ENCODE measurements at regions not wholly inside any gene's neighbourhood (a gene's known extent, or its start where the extent isn't known, plus 50 kb on each side); places are given as distances from the start of the nearest gene placed in this dataset.
"Not testable (repeated sequence)": the region's sequence is repeated elsewhere in the genome, so short reads cannot be mapped to it uniquely, and the experiment has no call there.

DNA sequence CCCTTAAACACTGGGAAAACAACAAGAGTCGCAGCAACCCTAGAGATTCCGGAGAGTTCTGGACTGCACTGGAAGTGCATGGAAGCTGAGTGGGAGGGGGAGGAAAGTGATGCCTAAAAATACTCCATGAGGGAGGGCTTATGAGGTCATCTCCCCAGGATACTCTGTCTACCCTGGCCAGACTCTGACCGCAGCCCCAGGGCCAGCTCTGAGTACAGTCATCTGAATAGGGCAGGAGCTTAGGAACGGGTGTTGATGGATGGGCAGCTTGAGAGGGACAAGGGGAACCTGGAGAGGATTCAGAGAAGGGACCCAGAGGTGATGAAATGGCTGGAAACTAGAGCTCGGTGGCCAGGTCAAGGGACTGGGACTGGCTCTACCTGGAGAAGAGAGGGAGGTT is 79.3 kb upstream of the IGFBP5 start:
- no peak for DNase-seq

DNA sequence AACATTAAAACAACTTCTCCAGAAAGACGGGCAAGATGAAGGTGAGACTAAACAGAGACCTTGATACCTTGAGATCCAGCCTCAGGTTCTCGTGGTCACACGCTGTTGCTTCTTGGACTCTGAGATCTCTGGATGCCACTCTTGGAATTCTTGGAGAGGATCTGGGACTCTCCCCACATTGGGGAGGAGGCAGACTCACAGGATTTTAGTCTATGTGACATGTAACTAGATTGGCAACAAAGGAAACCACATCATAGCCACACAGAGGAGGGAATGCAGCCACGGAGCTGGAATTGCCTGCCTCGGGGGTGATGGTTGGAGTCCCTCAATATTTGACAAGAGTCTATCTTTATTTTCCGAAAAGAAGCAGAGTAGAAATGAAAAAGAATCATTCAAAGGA is 78.8 kb upstream of the IGFBP5 start:
- no peak for DNase-seq

DNA sequence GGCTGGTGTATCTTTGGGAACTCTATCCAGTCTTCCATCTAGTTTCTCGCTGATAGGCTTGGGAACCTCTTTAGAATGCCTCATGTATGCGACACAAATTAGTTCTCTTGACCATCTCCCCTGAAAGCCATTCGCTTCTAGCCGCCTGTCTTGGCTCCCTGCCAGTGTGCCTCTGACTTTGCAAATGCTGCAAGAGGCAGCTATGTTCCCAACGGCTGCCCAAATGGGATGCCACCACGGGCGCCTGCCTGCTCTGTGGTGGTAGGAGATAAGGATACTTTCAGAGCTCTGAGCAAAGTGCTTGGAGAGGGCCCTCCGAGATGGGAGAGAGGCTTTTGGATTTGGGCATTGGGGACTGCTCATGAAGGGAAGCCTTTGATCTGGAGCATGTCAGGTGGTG is 77.7 kb upstream of the IGFBP5 start:
- DNase-seq: peak in 1 of 2 experiments; percentile 1

DNA sequence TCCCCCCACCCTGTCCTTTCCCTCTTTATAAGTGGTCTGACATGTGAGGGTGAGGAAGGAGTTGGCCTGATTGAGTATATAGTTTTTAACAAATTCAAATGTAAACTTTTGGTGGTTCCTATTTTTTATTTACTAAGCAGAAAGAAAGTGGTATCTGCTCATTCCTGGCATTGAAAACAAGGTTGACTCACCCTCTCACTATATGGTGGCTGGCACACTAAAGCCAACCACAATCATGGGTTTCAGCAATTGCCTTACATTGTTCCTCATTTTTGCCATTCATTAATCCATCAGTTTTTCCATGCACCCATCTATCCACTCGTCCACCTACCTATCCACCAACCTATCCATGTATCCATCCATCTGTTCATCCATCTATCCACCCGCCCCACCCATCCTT is 75.4 kb upstream of the IGFBP5 start:
- DNase-seq: no peak

DNA sequence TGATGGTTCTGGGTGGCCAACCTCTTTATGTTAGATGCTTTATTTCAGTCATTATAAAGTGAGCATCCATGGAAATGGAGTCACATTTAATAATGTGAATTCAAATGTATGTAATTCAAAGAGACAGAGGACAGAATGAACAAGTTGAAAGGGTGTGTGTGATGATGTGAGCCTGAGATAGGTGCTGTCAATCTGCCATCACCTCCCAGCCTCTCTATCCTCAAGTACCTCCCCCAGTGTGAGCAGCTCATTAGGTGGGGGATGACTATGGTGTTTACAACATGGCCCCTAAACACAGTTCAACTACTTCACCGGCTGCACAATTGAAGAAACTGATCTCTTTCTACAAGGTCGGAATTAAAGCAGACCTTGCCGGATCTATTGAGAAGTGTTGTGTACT is 74.7 kb upstream of the IGFBP5 start:
- no peak for DNase-seq

DNA sequence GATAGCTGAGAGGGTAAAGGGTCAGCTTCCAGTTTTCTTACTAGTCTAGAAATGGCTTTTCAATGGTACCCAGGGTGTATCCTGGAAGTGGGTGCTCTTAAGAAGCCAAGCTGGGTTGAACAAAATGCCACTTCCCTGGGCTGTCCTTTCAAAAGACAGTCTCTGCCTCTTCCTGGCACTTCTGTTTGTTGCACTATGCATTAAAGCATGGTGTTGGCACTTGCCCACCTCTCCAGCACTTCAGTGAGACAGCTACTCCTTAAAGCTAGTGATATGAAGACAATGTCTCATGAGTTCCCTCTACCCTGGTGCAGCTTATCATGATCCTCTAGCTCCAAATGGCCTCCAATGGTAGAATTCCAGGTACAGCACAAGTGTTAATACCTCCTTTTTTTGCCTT is 74.3 kb upstream of the IGFBP5 start:
- DNase-seq: no peak

DNA sequence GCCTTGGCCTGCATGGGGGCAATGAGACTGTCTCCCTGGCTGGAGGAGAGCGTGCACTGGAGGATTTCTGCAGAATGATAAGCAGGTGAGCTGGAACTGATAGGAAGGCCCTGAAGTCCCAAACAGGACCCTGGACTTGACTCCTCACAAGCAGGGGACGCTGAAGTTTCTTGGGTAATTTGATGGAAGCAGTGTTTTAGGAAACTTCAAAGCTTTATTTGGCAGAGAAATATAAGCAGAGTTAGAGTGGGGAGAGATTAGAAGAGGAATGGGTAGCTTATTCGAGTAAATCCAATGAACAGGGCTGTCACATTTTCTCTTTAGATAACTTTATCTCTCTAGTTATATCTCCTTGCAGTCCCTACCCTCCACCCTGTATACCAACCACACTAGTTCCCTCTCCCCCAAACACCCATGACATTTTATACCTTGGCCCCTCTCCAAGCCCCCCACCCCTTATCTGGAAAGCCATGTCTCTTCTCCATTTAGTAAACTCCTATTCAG is 73.6 kb upstream of the IGFBP5 start:
- peak in 1 of 2 experiments; percentile 3 for DNase-seq

DNA sequence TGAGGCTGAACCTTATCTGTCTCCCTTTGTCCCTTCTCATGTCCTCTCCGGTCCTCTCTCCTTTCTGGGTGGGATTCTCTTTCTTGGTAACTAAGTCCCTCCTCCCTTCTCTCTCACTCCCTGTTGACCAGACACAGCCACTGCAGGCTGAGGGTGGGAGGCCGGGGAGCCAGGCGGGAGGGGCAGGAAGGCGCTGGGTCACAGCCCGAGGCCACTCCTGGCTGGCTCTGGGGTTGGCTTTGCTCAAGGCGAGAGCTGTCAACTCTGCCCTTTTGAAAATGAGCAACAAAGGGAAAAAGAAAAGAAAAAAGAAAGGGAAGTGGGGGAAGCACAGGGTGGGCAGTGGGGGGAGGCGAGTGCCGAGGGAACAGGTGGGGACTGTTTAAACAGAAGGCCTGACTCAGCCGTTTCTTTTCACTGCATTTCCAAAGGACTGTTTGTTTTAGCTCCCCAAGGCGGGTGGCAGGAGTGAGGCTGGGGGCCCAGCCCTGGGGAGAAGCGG is 70.5 kb upstream of the IGFBP5 start:
- no peak for DNase-seq

DNA sequence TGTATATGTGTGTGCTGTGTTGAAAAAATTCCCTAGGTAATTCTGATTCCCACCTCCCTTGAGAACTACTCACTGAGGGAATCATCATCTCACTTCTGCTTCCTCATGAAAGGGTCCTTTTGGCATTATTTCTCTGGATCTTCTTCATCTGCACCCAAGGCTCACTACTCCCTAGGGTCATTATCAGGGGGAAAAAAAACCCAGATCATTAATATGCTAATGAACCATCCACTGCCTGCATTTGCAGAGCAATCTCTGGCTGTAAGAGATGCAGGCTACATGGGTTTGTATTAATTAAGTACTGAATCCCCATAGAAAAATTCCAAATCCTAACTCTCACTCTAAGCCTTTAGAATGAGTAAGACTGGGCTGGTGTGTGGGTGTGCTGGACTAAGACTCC is 68.0 kb upstream of the IGFBP5 start:
- DNase-seq: no peak

DNA sequence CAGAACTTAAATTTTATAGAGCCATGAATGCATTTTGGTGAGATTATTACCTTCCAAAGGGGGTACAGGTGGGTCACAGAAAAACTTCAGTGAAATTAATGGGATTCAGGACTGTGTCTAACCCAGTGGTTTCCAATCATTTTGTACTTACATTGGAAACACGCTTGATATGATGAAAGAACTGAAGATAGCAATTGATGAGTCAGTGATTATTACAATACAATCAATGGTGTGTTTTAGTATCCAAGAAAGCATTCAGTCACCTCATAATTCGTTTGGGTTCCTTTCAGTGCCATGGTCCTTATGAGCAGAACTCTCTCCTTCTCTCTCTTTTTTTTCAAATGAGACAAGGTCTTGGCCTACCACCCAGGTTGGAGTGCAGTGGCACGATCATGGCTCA is 66.5 kb upstream of the IGFBP5 start:
- no peak for DNase-seq

DNA sequence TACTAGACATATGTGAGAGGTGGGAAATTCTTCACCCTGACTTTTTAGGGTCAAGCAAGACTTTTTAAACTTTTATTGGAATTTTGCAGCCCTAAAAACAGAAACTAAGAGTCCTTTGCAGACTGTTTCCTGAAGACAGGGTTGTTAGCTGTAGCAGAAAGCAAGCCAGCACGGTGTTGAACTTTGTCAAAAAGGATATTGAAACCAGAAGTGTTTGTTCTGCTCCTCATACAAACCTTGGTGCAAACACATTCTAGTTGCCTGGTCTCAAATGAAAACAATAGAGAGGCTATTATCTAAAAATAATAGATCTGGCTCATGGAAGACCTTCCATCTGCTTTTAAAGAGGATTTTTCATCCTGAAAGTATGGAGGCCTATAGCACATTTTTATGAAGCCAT is 65.8 kb upstream of the IGFBP5 start:
- DNase-seq: no peak

DNA sequence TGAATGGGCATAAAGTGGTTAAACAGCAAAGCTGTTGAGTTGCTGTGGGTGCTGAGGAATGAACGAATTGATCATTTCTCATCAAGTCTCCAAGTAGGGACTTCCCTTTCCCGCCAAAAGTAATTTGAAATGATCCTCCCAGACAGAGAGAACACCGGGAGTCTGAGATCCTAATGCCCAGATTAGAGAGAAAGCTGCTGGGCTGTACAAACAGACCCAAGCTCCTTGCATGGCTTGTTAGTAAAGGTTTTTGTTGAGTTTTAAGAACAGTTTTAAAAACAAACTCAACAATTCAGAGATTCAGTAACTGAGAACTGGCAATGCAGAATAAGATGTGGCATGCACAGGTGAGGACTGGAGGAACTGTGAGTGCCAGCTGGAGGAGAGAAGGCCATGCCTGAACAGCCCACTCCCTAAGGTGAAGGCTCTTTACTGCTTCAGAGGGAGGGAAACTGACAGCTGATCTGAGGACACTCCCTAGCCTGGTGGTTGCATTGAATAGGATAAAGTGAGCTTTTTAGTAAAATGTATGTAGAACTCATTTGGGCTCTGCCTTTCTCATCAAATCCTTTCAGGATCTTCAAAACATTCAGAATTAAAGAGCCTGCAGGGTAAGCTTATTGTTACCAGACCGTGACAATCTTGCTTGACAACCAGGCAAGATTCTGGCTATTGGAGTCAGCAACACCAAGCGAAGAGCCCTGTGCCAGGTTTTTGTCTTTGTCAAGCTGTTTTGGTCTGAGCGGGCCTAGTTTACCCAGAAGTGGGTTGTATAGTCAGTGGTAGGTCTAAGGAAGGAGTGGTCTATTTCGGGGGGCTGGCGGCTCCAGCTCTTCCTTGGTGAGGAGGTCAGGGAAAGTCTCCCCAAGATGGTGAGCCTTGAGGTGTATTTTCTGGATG is 63.2 kb upstream of the IGFBP5 start:
- DNase-seq: no peak

DNA sequence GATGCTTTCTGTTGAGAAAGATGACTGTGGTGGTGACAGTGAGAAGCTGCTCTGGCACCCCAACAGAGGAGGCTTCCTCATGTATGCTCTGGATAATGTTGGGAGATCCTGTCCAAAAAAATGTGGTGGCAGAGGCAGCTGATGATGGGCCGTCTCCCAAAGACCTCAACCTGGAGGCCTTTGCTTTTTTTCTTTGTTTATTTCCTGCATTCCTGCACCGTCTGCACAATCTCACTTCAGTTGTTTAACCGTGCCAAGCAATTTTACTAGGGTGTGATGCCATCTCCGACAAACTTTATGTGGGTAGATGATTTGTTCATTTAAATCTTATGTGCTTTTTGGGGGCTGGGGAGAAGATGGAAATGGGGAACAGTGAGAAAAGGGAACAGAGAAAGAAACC is 62.2 kb upstream of the IGFBP5 start:
- DNase-seq: no peak

DNA sequence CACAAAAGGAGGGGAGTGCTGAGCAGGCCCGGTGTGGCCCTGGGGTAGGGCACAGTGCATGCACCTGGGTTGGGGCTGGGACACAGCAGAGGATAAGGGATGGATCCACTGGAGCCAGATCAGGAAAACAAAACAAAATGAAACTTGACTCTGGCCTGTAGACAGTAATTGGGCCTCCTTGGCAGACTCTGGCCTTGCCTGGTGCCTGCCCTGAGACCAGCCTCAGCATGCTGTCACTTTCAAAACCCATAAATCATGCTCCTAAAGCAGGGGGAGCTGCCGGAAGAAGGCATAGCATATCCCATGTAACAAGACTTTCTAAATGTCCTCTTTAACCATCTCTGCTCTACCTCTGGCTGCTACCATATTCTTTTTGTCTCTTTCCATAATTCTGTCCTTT is 61.1 kb upstream of the IGFBP5 start:
- no peak for DNase-seq

DNA sequence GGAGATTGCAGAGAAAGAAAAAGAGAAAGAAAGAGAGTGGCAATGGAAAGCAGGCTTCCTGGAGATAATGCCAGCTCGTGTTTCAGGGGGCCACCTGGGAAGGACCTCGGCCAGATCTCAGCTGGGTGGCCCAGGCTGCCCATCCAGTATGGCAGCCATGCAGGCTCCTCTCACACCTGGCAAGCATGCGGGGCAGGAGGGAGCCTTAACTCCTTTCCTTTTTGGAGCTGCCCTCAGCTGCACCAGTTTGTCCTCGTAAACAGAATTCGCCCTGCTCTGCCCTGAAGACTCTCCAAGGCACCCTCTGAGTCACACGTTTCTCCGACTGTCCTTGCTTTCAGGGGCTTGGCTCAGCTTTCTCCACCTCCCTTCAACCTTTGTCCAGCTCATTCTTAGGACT is 59.5 kb upstream of the IGFBP5 start:
- no peak for DNase-seq

DNA sequence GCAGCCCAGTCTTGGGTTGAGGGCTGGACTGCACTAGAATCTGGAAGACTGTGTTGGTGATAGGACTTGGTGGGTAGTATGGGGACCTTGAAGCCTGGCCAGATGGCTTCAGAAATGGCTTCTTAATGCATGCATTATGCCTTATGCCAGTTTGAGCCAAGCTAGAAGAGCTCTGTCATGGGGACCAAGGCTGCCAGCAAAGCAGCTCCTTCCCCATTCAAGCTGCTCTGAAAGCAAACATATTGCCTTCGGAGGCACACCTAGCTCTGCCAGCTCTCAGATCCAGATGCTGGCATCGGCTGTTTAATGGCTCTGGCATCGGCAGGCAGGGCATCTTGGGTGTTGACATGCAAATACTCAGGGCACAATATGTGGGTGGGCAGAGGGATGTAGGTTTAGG is 59.0 kb upstream of the IGFBP5 start:
- no peak for DNase-seq

DNA sequence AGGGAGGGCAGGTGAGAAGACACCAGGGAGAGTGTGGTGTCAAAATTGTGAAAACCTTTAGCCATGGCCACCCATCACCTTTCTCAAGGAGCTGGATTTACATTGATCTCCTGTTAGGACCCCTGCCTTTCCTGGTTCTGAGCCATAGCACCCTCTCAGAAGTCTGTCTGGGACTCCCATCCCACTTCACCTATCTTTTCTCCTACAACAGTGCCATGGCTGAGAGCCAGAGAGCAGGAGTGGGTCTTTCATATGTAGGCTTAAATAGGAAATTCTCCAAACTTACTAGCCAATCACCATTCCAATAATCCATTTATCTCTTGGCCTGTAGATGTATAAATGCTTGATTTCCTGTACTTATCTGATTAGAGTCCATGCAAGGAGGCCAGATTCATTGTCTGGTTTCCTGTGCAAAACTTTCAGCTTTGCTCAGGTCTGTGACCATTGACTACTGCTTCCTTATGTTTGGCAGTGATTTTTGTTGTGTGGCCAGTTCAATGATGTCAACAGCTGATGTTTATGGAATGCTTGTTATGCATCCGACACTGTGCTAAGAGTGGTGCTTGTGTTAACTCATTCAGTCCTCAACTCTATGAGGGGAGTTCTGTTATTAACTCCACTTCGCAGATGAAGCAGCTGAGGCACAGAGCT is 57.6 kb upstream of the IGFBP5 start:
- no peak for DNase-seq

DNA sequence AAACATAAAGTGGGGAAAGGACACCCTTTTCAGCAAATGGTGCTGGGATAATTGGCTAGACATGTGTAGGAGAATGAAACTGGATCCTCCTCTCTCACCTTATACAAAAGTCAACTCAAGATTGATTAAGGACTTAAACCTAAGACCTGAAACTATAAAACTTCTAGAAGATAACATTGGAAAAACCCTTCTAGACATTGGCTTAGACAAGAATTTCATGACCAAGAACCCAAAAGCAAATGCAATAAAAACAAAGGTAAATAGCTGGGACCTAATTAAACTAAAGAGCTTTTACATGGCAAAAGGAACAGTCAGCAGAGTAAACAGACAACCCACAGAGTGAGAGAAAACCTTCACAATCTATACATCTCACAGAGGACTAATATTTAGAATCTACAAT is 55.4 kb upstream of the IGFBP5 start:
- DNase-seq: not testable (repeated sequence)

DNA sequence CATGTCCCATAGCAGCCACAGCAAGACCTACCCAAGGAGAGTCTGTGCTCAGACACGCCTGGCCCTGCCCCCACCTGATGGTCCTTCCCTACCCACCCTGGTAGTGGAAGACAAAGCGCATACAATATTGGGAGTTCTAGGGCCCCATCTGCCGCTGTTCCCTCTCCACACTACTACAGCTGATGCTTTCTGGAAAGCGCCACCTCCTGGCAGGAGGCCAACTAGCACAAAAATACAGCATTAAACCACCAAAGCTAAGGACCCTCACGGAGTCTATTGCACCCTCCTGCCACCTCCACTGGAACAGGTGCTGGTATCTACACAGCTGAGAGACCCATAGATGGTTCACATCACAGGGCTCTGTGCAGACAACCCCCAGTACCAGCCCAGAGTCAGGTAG is 50.9 kb upstream of the IGFBP5 start:
- DNase-seq: peak in 1 of 2 experiments; percentile 32

DNA sequence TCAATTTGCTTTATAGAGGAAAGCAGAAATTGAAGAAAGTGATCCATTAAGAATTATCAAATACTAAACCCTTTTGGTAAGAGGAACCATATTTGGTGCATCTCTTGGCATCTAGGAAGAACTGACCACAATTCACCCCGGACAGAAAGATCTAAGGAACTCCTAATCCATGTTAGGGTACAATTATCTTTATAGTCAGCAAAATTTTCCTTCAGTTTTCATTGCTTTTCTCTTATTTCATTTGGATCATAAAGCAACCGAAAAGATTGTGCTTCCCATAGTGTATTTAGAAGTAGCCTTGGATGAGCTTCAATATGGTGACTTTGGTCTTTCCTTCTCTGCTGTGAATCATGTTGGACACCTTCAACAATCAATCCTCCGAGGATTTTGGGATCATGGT is 50.1 kb upstream of the IGFBP5 start:
- DNase-seq: no peak

Measured in NCI-H524 (cell line).